ENCODE measurements at regions not wholly inside any gene's neighbourhood (a gene's known extent, or its start where the extent isn't known, plus 50 kb on each side); places are given as distances from the start of the nearest gene placed in this dataset.

- Histone ChIP-seq H3F3A (ENCODE audit: insufficient read depth, low read length, poor library complexity, severe bottlenecking) (no peaks in the 10 kb centered on the region), H2AFZ (ENCODE audit: low read depth, low read length) (no peak overlapping the region), H3K79me2 (replicated peaks; ENCODE audit: insufficient read depth, low read length) (no peaks in the 10 kb centered on the region), H4K20me1 (ENCODE audit: insufficient read depth) (no peaks in the 10 kb centered on the region), H3K9me3 (ENCODE audit: low read length) (no peaks in the 10 kb centered on the region), H3K4me2 (ENCODE audit: low read length) (no peak overlapping the region), H3K27me3 (ENCODE audit: insufficient read depth, low read depth, low read length) (no peaks in the 10 kb centered on the region), H3K9ac (ENCODE audit: low read length) (no peak overlapping the region), H3K27ac (ENCODE audit: low read length) (no peak overlapping the region), H3K36me3 (ENCODE audit: insufficient read depth, low read length) (no peaks in the 10 kb centered on the region), H3K4me3 (ENCODE audit: low read length) (no peak overlapping the region), H3K9me2 (ENCODE audit: insufficient read depth, low read length) (no peaks in the 10 kb centered on the region)
- TF ChIP-seq EP300 (conservative IDR thresholded peaks at IDR 0.05; ENCODE audit: poor library complexity, severe bottlenecking) = no peak
- no peak for TF ChIP-seq POLR2AphosphoS5 (IDR thresholded peaks at IDR 0.05)
- no peak for TF ChIP-seq SMC3 (conservative IDR thresholded peaks at IDR 0.05; ENCODE audit: poor library complexity)
- no peak for TF ChIP-seq MXI1 (conservative IDR thresholded peaks at IDR 0.05; ENCODE audit: poor library complexity, severe bottlenecking)
- no peak for TF ChIP-seq RAD21 (conservative IDR thresholded peaks at IDR 0.05)
- TF ChIP-seq TAF1 (IDR thresholded peaks at IDR 0.05; ENCODE audit: low read depth) = no peak
- no peak for TF ChIP-seq CTCF (IDR thresholded peaks at IDR 0.05; ENCODE audit: poor library complexity, severe bottlenecking)
- TF ChIP-seq REST (IDR thresholded peaks at IDR 0.05; ENCODE audit: borderline replicate concordance) = no peak
- TF ChIP-seq EZH2 (IDR thresholded peaks at IDR 0.05; ENCODE audit: borderline replicate concordance, insufficient read depth, low read length, poor library complexity, severe bottlenecking) = no peak
Observed at GRCh38 chr6:141211845-141212244, 920.9 kb upstream of the GJE1 start.

DNA sequence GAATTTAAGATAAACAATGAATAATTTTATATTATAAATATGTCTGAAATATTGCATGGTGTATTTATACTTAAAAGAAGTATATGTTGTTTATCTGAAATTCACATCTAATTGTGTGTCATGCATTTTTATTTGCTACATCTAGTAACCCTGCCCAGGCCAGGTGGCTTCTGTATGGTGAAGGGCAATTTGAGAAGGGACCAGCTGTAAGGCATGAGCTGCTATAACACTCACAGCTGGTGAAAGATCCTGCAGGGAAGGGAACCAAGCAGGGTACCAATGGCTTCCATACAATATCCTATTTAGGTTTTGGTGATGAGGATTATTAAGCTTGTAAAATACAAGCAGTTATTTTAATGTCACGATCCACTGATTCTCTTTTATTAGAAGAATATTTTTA lies 921.8 kb upstream of the GJE1 start:
- H3K4me3 ChIP-seq (ENCODE audit: low read length) = no peak overlapping the region
- TF ChIP-seq RAD21 (conservative IDR thresholded peaks at IDR 0.05) (no peak), EP300 (conservative IDR thresholded peaks at IDR 0.05; ENCODE audit: poor library complexity, severe bottlenecking) (no peak), POLR2AphosphoS5 (IDR thresholded peaks at IDR 0.05) (no peak), SMC3 (conservative IDR thresholded peaks at IDR 0.05; ENCODE audit: poor library complexity) (no peak), EZH2 (IDR thresholded peaks at IDR 0.05; ENCODE audit: borderline replicate concordance, insufficient read depth, low read length, poor library complexity, severe bottlenecking) (no peak), TAF1 (IDR thresholded peaks at IDR 0.05; ENCODE audit: low read depth) (no peak), REST (IDR thresholded peaks at IDR 0.05; ENCODE audit: borderline replicate concordance) (no peak), MXI1 (conservative IDR thresholded peaks at IDR 0.05; ENCODE audit: poor library complexity, severe bottlenecking) (no peak), CTCF (IDR thresholded peaks at IDR 0.05; ENCODE audit: poor library complexity, severe bottlenecking) (no peak)

More for the DNA sequence above, 921.8 kb upstream of the GJE1 start:
- no peaks in the 10 kb centered on the region for H3K36me3 ChIP-seq (ENCODE audit: insufficient read depth, low read length)
- no peak overlapping the region for H3K9ac ChIP-seq (ENCODE audit: low read length)
- no peak overlapping the region for H3K4me2 ChIP-seq (ENCODE audit: low read length)
- no peaks in the 10 kb centered on the region for H3K27me3 ChIP-seq (ENCODE audit: insufficient read depth, low read depth, low read length)
- H3K79me2 ChIP-seq (replicated peaks; ENCODE audit: insufficient read depth, low read length) = no peaks in the 10 kb centered on the region
- no peak overlapping the region for H2AFZ ChIP-seq (ENCODE audit: low read depth, low read length)
- no peaks in the 10 kb centered on the region for H3K9me3 ChIP-seq (ENCODE audit: low read length)
- H3K9me2 ChIP-seq (ENCODE audit: insufficient read depth, low read length) = no peaks in the 10 kb centered on the region
- H4K20me1 ChIP-seq (ENCODE audit: insufficient read depth) = no peaks in the 10 kb centered on the region
- no peak overlapping the region for H3K27ac ChIP-seq (ENCODE audit: low read length)
- no peaks in the 10 kb centered on the region for H3F3A ChIP-seq (ENCODE audit: insufficient read depth, low read length, poor library complexity, severe bottlenecking)

Data from neural cell (in vitro differentiated cells).